ENCODE measurements at regions not wholly inside any gene's neighbourhood (a gene's known extent, or its start where the extent isn't known, plus 50 kb on each side); places are given as distances from the start of the nearest gene placed in this dataset.
A peak's percentile ranks its signal among the peaks of the same experiment; 100 is the strongest.
"Not testable (repeated sequence)": the region's sequence is repeated elsewhere in the genome, so short reads cannot be mapped to it uniquely, and the experiment has no call there.

DNA sequence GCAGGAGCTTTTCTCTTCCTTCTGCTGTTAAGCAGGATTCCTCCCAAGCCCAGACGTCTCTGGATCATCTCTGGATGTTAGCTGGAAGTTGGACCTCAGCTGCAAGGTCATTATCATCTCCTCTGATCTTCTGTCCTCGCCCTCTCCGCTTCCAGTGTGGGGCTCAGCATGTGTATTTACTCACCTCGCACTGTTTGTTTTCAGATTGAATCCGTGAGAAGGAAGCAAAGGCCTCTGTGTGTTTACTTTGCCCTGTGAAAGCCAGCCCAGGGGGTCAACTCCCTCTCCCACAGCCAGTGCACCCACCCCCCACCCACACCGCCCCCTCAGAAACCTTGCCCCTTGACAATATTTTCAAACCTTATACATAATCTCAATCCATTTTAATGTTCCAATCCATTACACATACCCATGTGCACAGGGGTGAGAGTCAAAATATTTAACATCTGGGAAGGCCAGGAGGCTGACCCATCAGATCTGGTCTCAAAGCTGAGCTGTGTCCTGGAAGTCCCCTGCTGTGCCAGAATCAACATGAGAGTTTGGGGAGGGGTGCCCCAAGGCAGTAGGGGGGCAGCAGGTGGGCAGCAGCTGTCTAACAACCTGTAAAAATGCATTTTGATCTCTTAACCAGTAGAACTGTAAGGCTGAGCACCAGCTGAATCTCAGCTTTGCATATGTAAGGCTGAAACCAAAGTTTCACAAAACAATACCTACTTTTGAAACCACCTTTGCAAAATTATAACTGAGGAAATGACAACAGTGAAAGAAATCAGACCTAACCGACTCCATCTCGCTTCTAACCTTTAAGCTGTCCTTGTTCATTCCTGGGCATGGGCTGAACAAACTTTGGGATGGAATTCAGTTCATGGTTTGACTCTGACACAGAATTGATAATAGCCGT, 157.9 kb downstream of the ZNF664 start:
- no peak for DNase-seq

DNA sequence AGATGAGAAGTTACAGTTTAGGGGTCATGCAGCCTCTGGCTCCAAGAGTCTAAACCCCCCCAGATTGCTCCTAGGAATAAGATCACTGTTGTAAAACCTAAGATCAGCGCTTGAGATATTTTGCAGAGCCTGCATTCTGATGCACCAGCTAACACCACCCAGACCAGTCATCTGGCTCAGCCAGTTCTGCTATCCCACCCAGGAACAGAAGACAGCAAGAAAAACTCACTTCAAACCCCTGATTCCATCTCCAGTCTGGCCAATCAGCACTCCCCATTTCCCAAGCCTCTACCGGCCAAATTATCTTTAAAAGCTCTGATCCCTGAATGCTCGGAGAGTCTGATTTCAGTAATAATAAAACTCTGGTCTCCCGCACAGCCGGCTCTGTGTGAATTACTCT, 158.6 kb downstream of the ZNF664 start:
- no peak for DNase-seq

DNA sequence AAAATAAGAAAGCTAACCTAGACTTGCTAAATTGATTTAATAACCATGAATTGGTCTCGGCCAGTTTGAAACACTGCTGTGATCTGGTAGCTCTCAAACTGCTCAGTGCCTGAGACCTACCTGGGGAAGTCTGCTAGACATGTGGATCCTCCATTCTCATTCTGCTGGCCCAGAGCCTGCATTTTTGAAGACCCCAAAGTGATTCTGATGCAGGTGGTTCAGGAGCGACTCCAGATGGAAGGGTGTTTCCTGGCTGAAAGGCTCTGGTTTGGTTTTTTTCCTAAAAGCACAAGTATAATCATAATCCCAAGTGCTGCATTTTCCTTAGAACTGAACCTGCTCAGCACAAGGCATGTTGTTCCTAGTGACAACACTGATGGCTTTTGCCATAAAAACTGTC, 159.5 kb downstream of the ZNF664 start:
- DNase-seq: no peak

DNA sequence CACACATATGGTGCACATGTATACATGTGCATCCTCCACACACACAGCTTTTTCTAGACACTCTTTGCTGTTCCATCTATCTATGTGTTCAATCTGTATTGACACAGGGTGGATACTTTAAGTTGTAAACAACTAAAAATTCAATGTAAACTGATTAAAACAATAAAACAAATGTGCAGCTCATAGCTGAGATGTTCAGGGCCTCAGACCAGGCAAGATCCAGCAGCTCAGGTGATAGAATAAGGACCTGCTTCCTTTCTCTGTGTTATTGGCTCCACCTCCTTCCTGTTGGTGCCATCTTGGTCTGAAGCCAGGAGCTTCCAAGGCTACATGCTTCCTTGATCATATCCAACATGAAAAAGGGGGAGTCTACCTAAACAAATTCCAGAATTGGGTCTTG, 158.1 kb upstream of the RFLNA start:
- no peak for DNase-seq

DNA sequence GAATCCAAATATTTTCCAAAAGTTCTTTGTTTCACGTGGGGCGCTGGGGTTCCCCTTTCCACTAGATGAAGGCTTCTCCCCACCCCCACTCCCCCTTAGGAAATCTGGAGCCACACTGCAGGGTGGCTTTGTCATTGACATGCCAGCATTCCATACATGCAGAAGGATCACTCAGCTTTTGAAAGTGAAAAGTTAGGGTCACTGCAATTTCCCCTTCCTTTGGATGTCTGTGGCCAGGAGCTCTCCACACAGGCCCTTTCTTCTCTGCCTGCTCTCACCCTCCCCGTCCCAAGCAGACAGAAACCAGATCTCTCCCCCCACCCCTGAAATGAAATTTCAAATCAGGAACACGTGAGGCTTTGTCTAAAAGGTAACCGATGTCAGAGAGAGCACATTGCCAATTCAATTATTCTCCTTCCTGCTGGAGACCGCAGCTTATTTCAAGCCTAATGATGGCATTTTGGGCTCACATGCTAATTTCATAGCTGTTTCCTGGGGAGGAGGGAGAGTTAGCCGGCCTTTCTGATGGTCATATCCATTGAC, 153.9 kb upstream of the RFLNA start:
- no peak for DNase-seq

GRCh38 chr12:124141611-124142010, 153.3 kb upstream of the RFLNA start:
- DNase-seq: not testable (repeated sequence)

- no peak for DNase-seq
Observed at GRCh38 chr12:124142395-124143035, 152.4 kb upstream of the RFLNA start.

- DNase-seq: no peak
Observed at GRCh38 chr12:124143726-124144125, 151.2 kb upstream of the RFLNA start.

DNA sequence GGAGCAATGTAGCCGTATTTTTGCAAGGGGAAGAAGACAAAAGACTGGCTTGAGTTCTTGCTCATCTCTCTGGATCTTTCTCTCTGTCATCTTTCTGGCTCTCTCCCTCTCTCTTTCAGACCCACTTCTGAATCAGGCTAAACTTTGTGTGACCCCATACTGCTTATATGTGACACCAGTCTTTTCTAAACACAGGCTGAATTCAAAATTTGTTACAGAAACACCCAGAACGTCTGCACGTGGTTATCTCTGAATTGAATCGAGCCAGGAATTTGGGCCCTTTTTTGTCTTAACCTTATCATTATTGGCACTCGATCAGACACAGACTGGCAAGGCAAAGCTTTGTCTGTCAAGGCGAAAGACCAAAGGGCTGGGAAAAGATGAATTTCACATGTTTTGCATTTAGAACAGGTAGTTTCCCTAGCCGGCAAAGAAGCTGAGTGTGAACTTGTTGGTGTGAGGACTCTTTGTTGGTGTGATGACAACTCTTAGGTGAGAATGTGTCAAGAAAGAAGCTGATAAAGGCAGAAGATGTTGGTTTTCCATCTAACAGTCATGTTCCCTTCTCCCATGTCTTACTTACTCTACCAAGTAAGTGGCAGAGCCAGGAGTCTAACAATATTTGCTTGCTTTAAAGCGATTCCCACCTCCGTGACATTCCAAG, 150.2 kb upstream of the RFLNA start:
- no peak for DNase-seq

DNA sequence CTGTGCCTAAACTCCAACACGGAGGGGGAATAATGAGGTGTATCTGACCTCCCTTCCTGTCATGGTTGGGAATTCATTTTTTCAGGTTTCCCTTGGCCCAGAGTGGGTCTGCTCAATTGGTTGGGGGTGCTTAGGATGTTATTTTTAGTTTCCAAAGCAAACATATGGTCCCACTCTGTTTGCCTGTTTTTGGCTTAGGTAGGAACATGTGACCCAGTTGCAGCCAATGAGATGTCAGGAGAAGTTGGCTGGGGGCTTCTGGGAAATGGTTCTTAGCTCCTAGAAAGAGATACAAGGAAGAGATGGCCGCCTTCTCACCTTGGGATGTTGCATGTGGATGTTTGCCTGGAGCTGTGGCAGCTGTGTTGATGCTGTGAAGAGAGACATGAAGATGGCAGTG, 147.9 kb upstream of the RFLNA start:
- DNase-seq: no peak

DNA sequence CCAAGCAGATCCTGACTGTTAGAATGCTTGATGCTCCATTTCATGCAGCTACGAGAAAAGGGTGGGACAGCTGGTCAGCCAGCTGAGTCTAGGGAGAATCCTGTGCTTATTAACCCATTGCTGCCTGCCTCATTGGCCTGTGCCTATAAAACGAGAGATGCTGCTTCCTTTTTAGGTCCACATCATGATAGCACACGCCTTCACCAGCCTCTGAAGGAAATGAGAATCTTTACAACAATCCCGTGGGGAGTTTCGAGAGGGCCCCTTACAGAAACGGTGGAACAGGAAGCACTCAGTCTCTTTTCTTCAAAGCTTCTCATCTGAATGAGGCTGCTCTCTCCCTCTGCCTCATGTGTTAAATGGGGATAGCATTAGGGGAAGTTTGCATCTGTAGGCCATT, 147.3 kb upstream of the RFLNA start:
- DNase-seq: no peak

GRCh38 chr12:124148481-124149273, 146.2 kb upstream of the RFLNA start:
- peak; percentile 35 for DNase-seq

GRCh38 chr12:124149287-124149686, 145.6 kb upstream of the RFLNA start:
- DNase-seq: no peak

GRCh38 chr12:124150168-124150567, 144.7 kb upstream of the RFLNA start:
- no peak for DNase-seq

GRCh38 chr12:124151583-124151982, 143.3 kb upstream of the RFLNA start:
- DNase-seq: no peak

DNA sequence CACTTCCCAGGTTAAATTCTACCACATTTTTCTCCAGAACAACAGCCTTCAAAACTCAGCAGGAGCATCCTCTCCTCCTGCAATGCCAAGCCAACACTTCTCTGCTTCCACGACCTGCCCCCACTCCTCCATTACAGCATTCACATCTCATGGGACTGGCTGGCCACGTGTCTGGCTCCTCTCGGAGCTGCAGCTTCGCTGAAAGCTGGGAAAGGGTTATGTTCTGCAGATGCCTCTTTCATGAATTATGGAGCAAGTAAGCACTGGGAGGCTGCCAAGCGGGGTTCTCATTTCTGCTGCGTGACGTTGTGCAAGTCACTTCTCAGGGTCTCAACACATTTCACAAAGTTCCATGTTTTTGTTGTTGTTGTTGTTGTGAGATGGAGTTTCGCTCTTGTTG, 142.2 kb upstream of the RFLNA start:
- DNase-seq: peak; percentile 36

DNA sequence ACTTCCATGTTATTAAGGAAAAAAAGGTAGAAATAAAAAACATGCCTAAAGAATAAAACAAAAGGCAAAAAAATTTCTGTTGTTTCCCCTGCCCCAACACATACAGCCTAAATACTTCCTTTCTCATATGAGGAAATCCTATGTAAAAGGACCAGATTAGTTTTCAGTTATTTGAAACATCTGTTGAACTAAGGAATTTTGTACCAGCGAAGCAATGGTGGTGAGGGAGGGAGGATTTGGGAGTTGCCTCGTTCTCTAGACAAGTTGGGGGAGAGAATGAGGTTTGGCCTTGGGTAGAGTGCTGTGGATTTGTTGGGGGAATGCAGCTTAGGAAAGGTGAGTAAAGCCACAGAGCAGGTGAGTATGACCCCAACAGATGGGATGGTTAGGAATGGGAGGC, 141.5 kb upstream of the RFLNA start:
- no peak for DNase-seq

GRCh38 chr12:124157406-124157805, 137.5 kb upstream of the RFLNA start:
- peak; percentile 35 for DNase-seq

DNA sequence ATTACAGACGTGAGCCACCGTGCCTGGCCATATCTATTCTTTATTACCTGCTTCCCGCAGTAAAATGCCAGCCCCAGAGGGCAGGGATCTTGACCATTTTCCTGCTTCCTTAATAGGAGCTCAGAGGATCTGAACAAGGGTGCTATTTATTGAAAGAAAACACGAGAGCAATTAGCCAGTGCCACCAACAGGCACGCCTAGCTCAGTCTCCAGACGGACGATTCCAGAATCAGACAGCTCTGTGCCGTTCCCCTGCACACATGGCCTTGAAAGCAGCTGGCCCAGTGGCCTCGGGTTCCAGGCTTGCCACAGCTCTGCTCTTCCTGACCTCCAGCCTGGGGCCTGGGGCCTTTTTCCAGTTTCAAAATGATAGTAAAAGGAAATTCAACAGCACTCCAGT, 135.2 kb upstream of the RFLNA start:
- no peak for DNase-seq

DNA sequence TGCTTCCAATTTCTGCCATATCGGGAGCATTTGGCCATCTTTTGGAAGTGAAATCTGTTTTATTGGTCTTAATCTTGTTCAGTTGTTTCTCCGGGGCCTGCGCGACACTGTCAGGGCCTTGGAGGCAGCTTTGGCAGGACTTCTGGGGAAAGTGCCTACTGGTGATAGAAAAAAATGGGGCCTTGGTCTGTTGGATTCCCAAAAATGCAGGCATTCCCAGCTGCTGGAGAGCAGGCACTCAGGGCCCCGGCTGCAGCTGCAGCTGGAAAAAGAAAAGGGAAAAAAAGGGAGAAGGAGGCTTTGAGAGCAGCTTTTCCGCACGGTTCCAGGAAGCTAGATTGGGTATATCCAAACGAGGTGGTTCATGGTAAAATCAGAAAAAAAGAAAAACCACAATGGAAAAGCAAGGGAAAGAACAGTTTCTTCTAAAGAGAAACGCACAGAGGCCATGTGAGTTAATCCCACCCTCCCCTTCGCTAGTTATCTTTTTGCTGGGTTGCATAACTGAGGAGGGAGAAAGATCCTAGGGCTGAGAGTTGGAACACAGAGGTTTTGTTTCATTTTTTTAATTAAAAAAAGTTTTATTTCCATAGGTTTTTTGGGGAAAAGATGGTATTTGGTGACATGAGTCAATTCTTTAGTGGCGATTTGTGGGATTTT, 134.7 kb upstream of the RFLNA start:
- DNase-seq: no peak

GRCh38 chr12:124161402-124161801, 133.5 kb upstream of the RFLNA start:
- DNase-seq: not testable (repeated sequence)
